ENCODE measurements at regions not wholly inside any gene's neighbourhood (a gene's known extent, or its start where the extent isn't known, plus 50 kb on each side); places are given as distances from the start of the nearest gene placed in this dataset.

- Histone ChIP-seq H3K27me3 (ENCODE audit: control insufficient read depth, insufficient read depth, low read length, poor library complexity, severe bottlenecking) (peaks cover 70% of the 10 kb centered on the region), H3K9ac (ENCODE audit: extremely low read depth, low read length, poor library complexity, severe bottlenecking) (no peak overlapping the region), H3K4me1 (ENCODE audit: control insufficient read depth, insufficient read depth, low read length) (no peaks in the 10 kb centered on the region), H3K4me3 (ENCODE audit: low read length) (no peak overlapping the region), H3K9me3 (ENCODE audit: control insufficient read depth, low read length) (peaks cover 4% of the 10 kb centered on the region), H3K27ac (ENCODE audit: low read depth, low read length) (no peak overlapping the region), H3K36me3 (ENCODE audit: control insufficient read depth, insufficient read depth, low read length) (no peaks in the 10 kb centered on the region)
- Mint-ChIP-seq H3K4me1 (peaks cover 18% of the 10 kb centered on the region), H3K27ac (no peak overlapping the region), H3K27me3 (ENCODE audit: insufficient read depth) (peaks cover 47% of the 10 kb centered on the region), H3K4me3 (no peak overlapping the region), H3K36me3 (ENCODE audit: low read depth) (no peaks in the 10 kb centered on the region), H3K9me3 (no peaks in the 10 kb centered on the region)
- peak; percentile 54 for DNase-seq
- no peak for TF ChIP-seq CTCF (conservative IDR thresholded peaks at IDR 0.05)
- WGBS, 2 experiments (ENCODE audit: insufficient coverage in 1 of 2, insufficient read length in 1 of 2) = 61 to 83% methylated on average over 1 of the region's 1 CpG
Observed at GRCh38 chr4:106418444-106418843, 49.9 kb upstream of the GIMD1 start.

All from endodermal cell (in vitro differentiated cells).